HEK293T (cell line): ENCODE measurements at regions not wholly inside any gene's neighbourhood (a gene's known extent, or its start where the extent isn't known, plus 50 kb on each side); places are given as distances from the start of the nearest gene placed in this dataset.

ENCODE experiments used
- CTCF ChIA-PET: fragments of 350-600 bp; formaldehyde crosslinking; extraction: SDS; loops from one replicate; lab custom pipeline; 2021; ENCODE audit warnings: antibody characterized with exemption, inconsistent platforms; lab: Yijun Ruan, JAX
- POLR2A ChIA-PET: fragments of 350-600 bp; formaldehyde crosslinking; extraction: SDS; loops from one replicate; lab custom pipeline; 2020; ENCODE audit warnings: antibody characterized with exemption, inconsistent platforms; lab: Yijun Ruan, JAX
- DNase-seq: peaks from one replicate; pipeline ENCODE4 v3.0.0; 2012; ENCODE audit warnings: mixed read lengths; ENCODE audit errors: extremely low spot score
- ARNT ChIP-seq: fragments of 450-650 bp; IDR thresholded peaks from 2 replicates; pipeline ENCODE4 v1.6.1; 2017; ENCODE audit warnings: mild to moderate bottlenecking
- BHLHE40 ChIP-seq: fragments of 450-650 bp; IDR thresholded peaks from 2 replicates; pipeline ENCODE4 v1.6.1; 2016; ENCODE audit warnings: mild to moderate bottlenecking, moderate library complexity, borderline replicate concordance
- CTBP1 ChIP-seq: fragments of 450-650 bp; IDR thresholded peaks from 2 replicates; pipeline ENCODE4 v1.6.1; 2016; ENCODE audit warnings: borderline replicate concordance
- ELF4 ChIP-seq: fragments of 450-650 bp; IDR thresholded peaks from 2 replicates; pipeline ENCODE4 v1.6.1; 2017; ENCODE audit warnings: antibody characterized with exemption
- FOXA1 ChIP-seq: fragments of 450-650 bp; IDR thresholded peaks from 2 replicates; pipeline ENCODE4 v1.6.1; 2016; ENCODE audit warnings: mild to moderate bottlenecking
- FOXK2 ChIP-seq: fragments of 450-650 bp; IDR thresholded peaks from 2 replicates; pipeline ENCODE4 v1.6.1; 2016; ENCODE audit warnings: mild to moderate bottlenecking
- FOXM1 ChIP-seq: fragments of 450-650 bp; IDR thresholded peaks from 2 replicates; pipeline ENCODE4 v1.6.1; 2017; ENCODE audit warnings: mild to moderate bottlenecking, borderline replicate concordance
- HDGF ChIP-seq: fragments of 450-650 bp; IDR thresholded peaks from 2 replicates; pipeline ENCODE4 v1.6.1; 2017; ENCODE audit warnings: antibody characterized with exemption, borderline replicate concordance
- L3MBTL2 ChIP-seq: fragments of 450-650 bp; conservative IDR thresholded peaks from 2 replicates; pipeline ENCODE4 v1.6.1; 2016; ENCODE audit warnings: mild to moderate bottlenecking
- LEF1 ChIP-seq: fragments of 450-650 bp; IDR thresholded peaks from 2 replicates; pipeline ENCODE4 v1.6.1; 2017; ENCODE audit warnings: mild to moderate bottlenecking, borderline replicate concordance
- NFRKB ChIP-seq: fragments of 450-650 bp; IDR thresholded peaks from 2 replicates; pipeline ENCODE4 v1.6.1; 2016; ENCODE audit warnings: mild to moderate bottlenecking, moderate library complexity
- PKNOX1 ChIP-seq: fragments of 450-650 bp; IDR thresholded peaks from 2 replicates; pipeline ENCODE4 v1.6.1; 2016
- SP1 ChIP-seq: fragments of 450-650 bp; IDR thresholded peaks from 2 replicates; pipeline ENCODE4 v1.6.1; 2017
- SUZ12 ChIP-seq: fragments of 450-650 bp; IDR thresholded peaks from 2 replicates; pipeline ENCODE4 v1.6.1; 2016; ENCODE audit warnings: mild to moderate bottlenecking
- TARDBP ChIP-seq: fragments of 450-650 bp; IDR thresholded peaks from 2 replicates; pipeline ENCODE4 v1.6.1; 2016
- ZNF384 ChIP-seq: fragments of 450-650 bp; IDR thresholded peaks from 2 replicates; pipeline ENCODE4 v1.6.1; 2016

- no peak for DNase-seq
- CTCF ChIA-PET = interaction anchor here (1.1 kb wide), 1 partner anchor 299 kb away, joined by 3 read pairs; no protein-coding TSS in a partner anchor
- POLR2A ChIA-PET = no interaction called here
- TF ChIP-seq ARNT (no peak), SP1 (no peak), FOXK2 (no peak), NFRKB (no peak), CTBP1 (no peak), ZNF384 (no peak), FOXA1 (no peak), PKNOX1 (no peak)
Observed at GRCh38 chr6:82569022-82569421, 205.4 kb downstream of the TPBG start.

GRCh38 chr6:82570083-82570482, 206.5 kb downstream of the TPBG start:
- no peak for DNase-seq
- ChIA-PET CTCF (no interaction called here), POLR2A (no interaction called here)
- no peak for TF ChIP-seq LEF1

GRCh38 chr6:82571455-82571854, 207.8 kb downstream of the TPBG start:
- CTCF ChIA-PET = no interaction called here
- POLR2A ChIA-PET = no interaction called here
- TF ChIP-seq ZNF384 (no peak), BHLHE40 (no peak), FOXM1 (no peak), ELF4 (no peak)
- DNase-seq = no peak

GRCh38 chr6:82573254-82573972, 209.8 kb downstream of the TPBG start:
- CTCF ChIA-PET = no interaction called here
- DNase-seq = no peak

GRCh38 chr6:82576284-82576683, 212.7 kb downstream of the TPBG start:
- TF ChIP-seq ELF4 = no peak
- TF ChIP-seq ZNF384 = no peak
- TF ChIP-seq FOXA1 = no peak
- no peak for TF ChIP-seq LEF1
- TF ChIP-seq CTBP1 = no peak
- TF ChIP-seq ARNT = no peak
- TF ChIP-seq BHLHE40 = no peak
- no peak for TF ChIP-seq FOXM1
- no peak for TF ChIP-seq SP1
- no peak for TF ChIP-seq L3MBTL2
- no peak for TF ChIP-seq TARDBP
- TF ChIP-seq FOXK2 = no peak
- no peak for TF ChIP-seq HDGF
- TF ChIP-seq SUZ12 = no peak
- TF ChIP-seq PKNOX1 = no peak
- TF ChIP-seq NFRKB = no peak
- ChIA-PET CTCF (no interaction called here), POLR2A (no interaction called here)

More at GRCh38 chr6:82573254-82573972, 209.8 kb downstream of the TPBG start:
- POLR2A ChIA-PET = no interaction called here
- TF ChIP-seq SUZ12 = no peak
- no peak for TF ChIP-seq CTBP1
- no peak for TF ChIP-seq LEF1
- no peak for TF ChIP-seq FOXA1
- no peak for TF ChIP-seq FOXK2
- no peak for TF ChIP-seq PKNOX1

GRCh38 chr6:82584194-82584695, 220.6 kb downstream of the TPBG start:
- ChIA-PET POLR2A (no interaction called here), CTCF (interaction anchor here (0.9 kb wide), 1 partner anchor 14 kb away, joined by 3 read pairs; no protein-coding TSS in a partner anchor)
- TF ChIP-seq L3MBTL2 = no peak
- no peak for TF ChIP-seq TARDBP
- no peak for TF ChIP-seq BHLHE40
- TF ChIP-seq NFRKB = no peak
- no peak for TF ChIP-seq LEF1
- no peak for TF ChIP-seq HDGF
- TF ChIP-seq ELF4 = no peak
- TF ChIP-seq CTBP1 = no peak
- DNase-seq = no peak

More at GRCh38 chr6:82576284-82576683, 212.7 kb downstream of the TPBG start:
- no peak for DNase-seq

GRCh38 chr6:82584856-82585255, 221.2 kb downstream of the TPBG start:
- TF ChIP-seq TARDBP (no peak), SUZ12 (no peak), NFRKB (no peak), ELF4 (no peak), LEF1 (no peak), PKNOX1 (no peak), BHLHE40 (no peak), HDGF (no peak), CTBP1 (no peak), ZNF384 (no peak)
- no peak for DNase-seq
- CTCF ChIA-PET = no interaction called here
- POLR2A ChIA-PET = no interaction called here
